Activated T-cell treated with anti-CD3 and anti-CD28 coated beads for 1 hour (primary cell): ENCODE measurements at regions not wholly inside any gene's neighbourhood (a gene's known extent, or its start where the extent isn't known, plus 50 kb on each side); places are given as distances from the start of the nearest gene placed in this dataset.

Source experiments
- DNase-seq: peaks from one replicate; pipeline ENCODE4 v3.0.0-alpha.2; 2020; ENCODE audit warnings: low read depth

- DNase-seq = no peak
Observed at GRCh38 chr1:29835406-29835805, 599.1 kb downstream of the PTPRU start.

GRCh38 chr1:29833581-29833980 is 597.3 kb downstream of the PTPRU start:
- no peak for DNase-seq

GRCh38 chr1:29832936-29833335 is 596.6 kb downstream of the PTPRU start:
- DNase-seq = no peak

GRCh38 chr1:29832471-29832870 is 596.1 kb downstream of the PTPRU start:
- no peak for DNase-seq

- DNase-seq = no peak
Observed at GRCh38 chr1:29831500-29832117, 595.3 kb downstream of the PTPRU start.

GRCh38 chr1:29830916-29831315 is 594.6 kb downstream of the PTPRU start:
- no peak for DNase-seq

GRCh38 chr1:29830383-29830782 is 594.1 kb downstream of the PTPRU start:
- no peak for DNase-seq

GRCh38 chr1:29829448-29830344 is 593.4 kb downstream of the PTPRU start:
- DNase-seq = no peak

GRCh38 chr1:29828526-29829447 is 592.5 kb downstream of the PTPRU start:
- no peak for DNase-seq

GRCh38 chr1:29827801-29828525 is 591.6 kb downstream of the PTPRU start:
- no peak for DNase-seq

- no peak for DNase-seq
Observed at GRCh38 chr1:29827237-29827750, 591.0 kb downstream of the PTPRU start.

- DNase-seq = no peak
Observed at GRCh38 chr1:29826646-29827045, 590.3 kb downstream of the PTPRU start.

GRCh38 chr1:29825941-29826415 is 589.7 kb downstream of the PTPRU start:
- DNase-seq = no peak

- DNase-seq = no peak
Observed at GRCh38 chr1:29825274-29825940, 589.1 kb downstream of the PTPRU start.

- no peak for DNase-seq
Observed at GRCh38 chr1:29824511-29825273, 588.4 kb downstream of the PTPRU start.

GRCh38 chr1:29824025-29824424 is 587.7 kb downstream of the PTPRU start:
- no peak for DNase-seq

- no peak for DNase-seq
Observed at GRCh38 chr1:29823561-29823960, 587.2 kb downstream of the PTPRU start.

- DNase-seq = no peak
Observed at GRCh38 chr1:29821605-29822004, 585.3 kb downstream of the PTPRU start.

GRCh38 chr1:29820401-29820800 is 584.1 kb downstream of the PTPRU start:
- DNase-seq = no peak
